ENCODE measurements at regions not wholly inside any gene's neighbourhood (a gene's known extent, or its start where the extent isn't known, plus 50 kb on each side); places are given as distances from the start of the nearest gene placed in this dataset.

DNA sequence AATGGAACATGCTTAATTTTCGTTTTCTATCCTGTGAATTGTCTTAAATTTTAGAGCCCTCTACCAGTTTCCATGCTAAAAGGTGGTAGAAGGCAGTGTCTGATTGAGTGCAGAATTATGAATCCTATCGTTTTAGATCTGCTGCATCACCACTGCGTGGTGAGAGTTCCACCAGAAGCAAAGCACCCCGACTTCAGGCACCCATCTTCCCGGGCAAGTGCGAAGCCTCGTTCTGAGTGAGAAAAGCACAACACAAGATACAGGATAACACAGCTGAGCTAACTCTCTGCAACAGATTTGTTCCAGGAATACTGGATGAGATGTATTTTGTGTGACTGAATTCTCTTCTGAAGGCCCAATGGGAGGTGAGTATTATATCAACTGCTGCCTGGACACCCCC is 471.5 kb downstream of the EIPR1 start:
- TF ChIP-seq CTCF (IDR thresholded peaks at IDR 0.05), result no peak
- no peak for TF ChIP-seq POLR2A (IDR thresholded peaks at IDR 0.05)

Data from uterus (tissue), 2 donors.